ENCODE measurements at regions not wholly inside any gene's neighbourhood (a gene's known extent, or its start where the extent isn't known, plus 50 kb on each side); places are given as distances from the start of the nearest gene placed in this dataset.
A peak's percentile ranks its signal among the peaks of the same experiment; 100 is the strongest.

GRCh38 chr14:22143363-22143762 lies 445.7 kb downstream of the DAD1 start:
- no peak overlapping the region for H3K27ac ChIP-seq (ENCODE audit: control insufficient read depth, insufficient read depth, low read length)
- no peak overlapping the region for H3K9ac ChIP-seq (ENCODE audit: control insufficient read depth, extremely low read depth, insufficient read depth, low read length)
- H3K4me2 ChIP-seq (ENCODE audit: control insufficient read depth, extremely low read depth, insufficient read depth, low read depth, low read length) = no peak overlapping the region
- no peak for TF ChIP-seq EZH2 (IDR thresholded peaks at IDR 0.05; ENCODE audit: low read length)
- TF ChIP-seq, protein P1, sequence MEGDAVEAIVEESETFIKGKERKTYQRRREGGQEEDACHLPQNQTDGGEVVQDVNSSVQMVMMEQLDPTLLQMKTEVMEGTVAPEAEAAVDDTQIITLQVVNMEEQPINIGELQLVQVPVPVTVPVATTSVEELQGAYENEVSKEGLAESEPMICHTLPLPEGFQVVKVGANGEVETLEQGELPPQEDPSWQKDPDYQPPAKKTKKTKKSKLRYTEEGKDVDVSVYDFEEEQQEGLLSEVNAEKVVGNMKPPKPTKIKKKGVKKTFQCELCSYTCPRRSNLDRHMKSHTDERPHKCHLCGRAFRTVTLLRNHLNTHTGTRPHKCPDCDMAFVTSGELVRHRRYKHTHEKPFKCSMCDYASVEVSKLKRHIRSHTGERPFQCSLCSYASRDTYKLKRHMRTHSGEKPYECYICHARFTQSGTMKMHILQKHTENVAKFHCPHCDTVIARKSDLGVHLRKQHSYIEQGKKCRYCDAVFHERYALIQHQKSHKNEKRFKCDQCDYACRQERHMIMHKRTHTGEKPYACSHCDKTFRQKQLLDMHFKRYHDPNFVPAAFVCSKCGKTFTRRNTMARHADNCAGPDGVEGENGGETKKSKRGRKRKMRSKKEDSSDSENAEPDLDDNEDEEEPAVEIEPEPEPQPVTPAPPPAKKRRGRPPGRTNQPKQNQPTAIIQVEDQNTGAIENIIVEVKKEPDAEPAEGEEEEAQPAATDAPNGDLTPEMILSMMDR (optimal IDR thresholded peaks at IDR 0.05 in 1 of 3, IDR thresholded peaks at IDR 0.05 in 1 of 3, conservative IDR thresholded peaks at IDR 0.05 in 1 of 3; ENCODE audit: extremely low read depth in 1 of 3, insufficient read depth in 2 of 3, low read length in 3 of 3) = no peak
- H3K9me1 ChIP-seq (ENCODE audit: control insufficient read depth, extremely low read depth, insufficient read depth, low read length) = no peaks in the 10 kb centered on the region
- H3K79me2 ChIP-seq (ENCODE audit: control insufficient read depth, insufficient read depth, low read length) = no peaks in the 10 kb centered on the region
- no peaks in the 10 kb centered on the region for H3K27me3 ChIP-seq (ENCODE audit: control insufficient read depth, extremely low read depth, insufficient read depth, low read length)
- no peaks in the 10 kb centered on the region for H4K20me1 ChIP-seq (ENCODE audit: control insufficient read depth, extremely low read depth, insufficient read depth, low read length)
- no peaks in the 10 kb centered on the region for H3K4me1 ChIP-seq (ENCODE audit: control insufficient read depth, extremely low read depth, insufficient read depth, low read length)
- no peak overlapping the region for H3K4me3 ChIP-seq (ENCODE audit: control insufficient read depth in 2 of 3, extremely low read depth in 1 of 3, insufficient read depth in 2 of 3, low read depth in 1 of 3, low read length in 3 of 3)
- no peak overlapping the region for H2AFZ ChIP-seq (ENCODE audit: control insufficient read depth, low read length)
- dilution Hi-C loops (cut with MboI; ENCODE audit: extremely low pct_ligation_motif_present, low sequenced_read_pairs) = no loop called here
- no peaks in the 10 kb centered on the region for H3K36me3 ChIP-seq (ENCODE audit: control insufficient read depth in 2 of 2, extremely low read depth in 1 of 2, insufficient read depth in 2 of 2, low read length in 2 of 2)
- FAIRE-seq (peak; percentile 64), DNase-seq (ENCODE audit: low read depth, low spot score) (no peak)
- no peaks in the 10 kb centered on the region for H3K9me3 ChIP-seq (ENCODE audit: control insufficient read depth, low read depth, low read length)

DNA sequence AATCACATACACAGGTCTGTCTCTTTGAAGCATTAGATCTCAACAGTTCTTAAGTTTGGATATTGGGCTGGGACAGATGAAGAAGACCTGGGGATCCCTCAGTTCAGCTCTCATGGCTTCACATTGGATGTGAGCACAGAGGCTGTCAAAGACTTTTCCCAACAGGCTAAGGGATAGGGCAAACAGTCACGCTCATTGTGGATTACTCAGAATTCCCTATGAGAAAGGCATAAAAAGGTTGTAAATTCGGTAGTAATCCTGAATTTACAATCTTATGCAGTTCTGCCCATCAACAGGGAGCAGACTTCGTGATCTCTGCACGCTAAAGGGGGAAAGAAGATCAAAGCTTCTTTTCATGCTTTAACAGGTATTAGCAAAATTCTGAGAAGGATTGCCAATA lies 448.4 kb downstream of the DAD1 start:
- H2AFZ ChIP-seq (ENCODE audit: control insufficient read depth, low read length) = no peak overlapping the region
- H3K36me3 ChIP-seq (ENCODE audit: control insufficient read depth in 2 of 2, extremely low read depth in 1 of 2, insufficient read depth in 2 of 2, low read length in 2 of 2) = no peaks in the 10 kb centered on the region
- FAIRE-seq (no peak), DNase-seq (ENCODE audit: low read depth, low spot score) (no peak)
- no peak overlapping the region for H3K4me2 ChIP-seq (ENCODE audit: control insufficient read depth, extremely low read depth, insufficient read depth, low read depth, low read length)
- H3K9me1 ChIP-seq (ENCODE audit: control insufficient read depth, extremely low read depth, insufficient read depth, low read length) = no peaks in the 10 kb centered on the region
- no peak overlapping the region for H3K4me3 ChIP-seq (ENCODE audit: control insufficient read depth in 2 of 3, extremely low read depth in 1 of 3, insufficient read depth in 2 of 3, low read depth in 1 of 3, low read length in 3 of 3)
- H4K20me1 ChIP-seq (ENCODE audit: control insufficient read depth, extremely low read depth, insufficient read depth, low read length) = no peaks in the 10 kb centered on the region
- TF ChIP-seq, protein P1 (optimal IDR thresholded peaks at IDR 0.05 in 1 of 3, IDR thresholded peaks at IDR 0.05 in 1 of 3, conservative IDR thresholded peaks at IDR 0.05 in 1 of 3; ENCODE audit: extremely low read depth in 1 of 3, insufficient read depth in 2 of 3, low read length in 3 of 3) = no peak
- TF ChIP-seq EZH2 (IDR thresholded peaks at IDR 0.05; ENCODE audit: low read length) = no peak
- no peak overlapping the region for H3K9ac ChIP-seq (ENCODE audit: control insufficient read depth, extremely low read depth, insufficient read depth, low read length)
- dilution Hi-C loops (cut with MboI; ENCODE audit: extremely low pct_ligation_motif_present, low sequenced_read_pairs) = no loop called here
- H3K9me3 ChIP-seq (ENCODE audit: control insufficient read depth, low read depth, low read length) = no peaks in the 10 kb centered on the region
- H3K79me2 ChIP-seq (ENCODE audit: control insufficient read depth, insufficient read depth, low read length) = no peaks in the 10 kb centered on the region
- H3K4me1 ChIP-seq (ENCODE audit: control insufficient read depth, extremely low read depth, insufficient read depth, low read length) = no peaks in the 10 kb centered on the region
- H3K27me3 ChIP-seq (ENCODE audit: control insufficient read depth, extremely low read depth, insufficient read depth, low read length) = no peaks in the 10 kb centered on the region
- H3K27ac ChIP-seq (ENCODE audit: control insufficient read depth, insufficient read depth, low read length) = no peak overlapping the region
